COLO668 (cell line): ENCODE measurements at regions not wholly inside any gene's neighbourhood (a gene's known extent, or its start where the extent isn't known, plus 50 kb on each side); places are given as distances from the start of the nearest gene placed in this dataset.

Experiments
- DNase-seq: peaks from one replicate; lab custom pipeline; 2025; ENCODE audit not compliant: unreplicated experiment; lab: John Stamatoyannopoulos, UW

DNA sequence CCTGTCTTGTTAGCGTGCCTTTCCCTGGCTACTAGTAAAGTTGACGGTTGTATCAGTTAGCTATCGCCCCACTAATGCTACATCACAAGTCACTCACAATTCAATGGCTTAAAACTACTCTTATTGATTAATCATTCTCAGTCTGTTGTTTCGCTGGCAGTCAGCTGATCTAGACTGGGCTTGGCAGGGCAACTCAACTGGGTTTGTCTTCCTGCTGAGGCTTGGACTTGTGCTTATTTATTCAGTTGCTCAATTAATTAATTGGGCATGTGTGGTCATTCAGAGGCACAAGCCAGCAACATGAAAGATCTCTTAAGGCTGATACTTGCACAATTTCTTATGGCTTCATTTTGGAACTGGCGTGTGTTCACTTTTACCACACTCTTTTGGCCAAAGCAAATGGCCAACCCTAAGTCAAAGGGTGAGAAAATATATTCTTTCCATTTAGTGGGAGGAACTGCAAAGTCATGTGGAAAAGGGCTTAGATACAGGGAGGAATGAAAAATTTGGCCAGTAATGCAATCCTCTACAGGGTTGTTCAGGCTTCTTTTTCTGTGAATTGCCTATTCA lies 333.5 kb downstream of the GPR37 start:
- DNase-seq = no peak

DNA sequence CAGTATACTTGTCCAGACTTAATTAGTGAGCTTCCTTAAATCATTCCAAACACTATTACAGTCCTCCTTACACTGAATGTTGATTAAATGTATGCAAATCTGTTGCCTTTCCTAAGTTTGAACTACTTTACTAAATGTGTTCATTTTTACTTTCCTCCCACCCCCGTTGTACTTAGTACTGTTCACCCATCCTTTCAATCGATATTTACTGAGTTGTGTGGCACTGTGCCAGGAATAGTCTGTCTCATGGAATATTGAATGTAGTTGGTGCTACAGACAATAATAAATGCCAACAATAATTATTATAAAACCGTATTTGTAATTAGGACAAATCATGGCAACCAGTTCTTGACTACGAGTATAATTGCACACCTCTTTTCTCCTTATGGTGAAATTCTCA lies 335.7 kb downstream of the GPR37 start:
- DNase-seq = peak; percentile 18

- no peak for DNase-seq
Measured at GRCh38 chr7:124428781-124429180, 336.8 kb downstream of the GPR37 start.

GRCh38 chr7:124426621-124427020 lies 339.0 kb downstream of the GPR37 start:
- no peak for DNase-seq

DNA sequence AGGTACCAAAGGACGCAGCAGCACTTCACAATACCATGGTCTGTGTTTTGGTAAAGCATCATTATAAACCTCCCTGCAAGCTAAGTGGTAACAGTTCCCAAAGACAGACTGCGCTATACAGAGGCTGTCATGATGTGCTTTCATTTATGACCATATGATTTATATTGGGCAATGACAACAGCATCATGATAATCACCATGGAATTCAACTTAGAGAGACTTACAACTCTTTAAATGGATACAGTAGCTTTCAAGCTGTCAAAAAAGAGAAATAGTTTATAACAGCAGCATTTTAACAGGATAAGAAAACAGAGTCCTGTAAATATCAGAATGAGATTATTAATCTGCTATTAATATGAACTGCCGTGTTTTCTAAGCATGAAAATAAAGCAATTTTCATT lies 341.7 kb downstream of the GPR37 start:
- DNase-seq = no peak

GRCh38 chr7:124422081-124422480 lies 343.5 kb downstream of the GPR37 start:
- no peak for DNase-seq

GRCh38 chr7:124420367-124420766 lies 345.2 kb downstream of the GPR37 start:
- DNase-seq = no peak

GRCh38 chr7:124413029-124413428 lies 352.6 kb downstream of the GPR37 start:
- DNase-seq = no peak

GRCh38 chr7:124412531-124412930 lies 353.1 kb downstream of the GPR37 start:
- DNase-seq = no peak

GRCh38 chr7:124411796-124412195 lies 353.8 kb downstream of the GPR37 start:
- DNase-seq = no peak

DNA sequence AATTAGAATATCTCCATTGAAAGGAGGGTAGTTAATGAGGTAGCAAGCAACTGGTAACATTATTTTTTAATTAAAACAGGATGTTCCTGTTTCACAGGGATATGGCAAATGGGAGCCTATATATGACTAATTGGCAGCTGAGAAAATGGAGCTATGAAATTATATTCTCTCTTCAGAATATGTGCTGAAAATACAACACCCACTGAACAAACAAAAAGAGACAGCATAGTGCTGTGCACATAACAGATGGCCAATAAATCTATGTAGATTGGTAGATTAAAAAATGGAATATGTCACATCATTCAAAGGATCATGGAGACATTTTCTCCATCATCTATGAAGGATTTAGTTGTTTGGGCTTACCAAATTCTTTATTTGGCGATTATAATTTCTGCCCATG lies 362.0 kb downstream of the GPR37 start:
- DNase-seq = no peak

DNA sequence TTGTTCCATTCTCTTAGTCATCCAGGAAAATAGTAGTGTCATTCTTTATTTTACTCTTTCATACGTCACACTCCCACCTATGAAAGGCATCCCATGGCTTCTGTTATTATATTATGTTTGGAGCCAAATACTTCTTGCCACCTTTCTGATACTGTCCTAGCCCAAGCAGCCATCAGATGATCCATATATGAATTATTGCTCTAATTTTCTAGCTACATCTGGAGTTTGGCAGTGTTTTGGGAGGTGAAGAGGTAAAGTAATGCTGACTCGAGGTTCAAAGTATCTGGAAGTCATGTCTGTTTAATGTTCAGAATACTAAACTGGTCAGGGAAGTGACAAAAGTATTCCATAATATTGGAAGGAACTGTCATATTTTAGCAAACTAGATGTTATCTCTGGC lies 362.5 kb downstream of the GPR37 start:
- DNase-seq = no peak

DNA sequence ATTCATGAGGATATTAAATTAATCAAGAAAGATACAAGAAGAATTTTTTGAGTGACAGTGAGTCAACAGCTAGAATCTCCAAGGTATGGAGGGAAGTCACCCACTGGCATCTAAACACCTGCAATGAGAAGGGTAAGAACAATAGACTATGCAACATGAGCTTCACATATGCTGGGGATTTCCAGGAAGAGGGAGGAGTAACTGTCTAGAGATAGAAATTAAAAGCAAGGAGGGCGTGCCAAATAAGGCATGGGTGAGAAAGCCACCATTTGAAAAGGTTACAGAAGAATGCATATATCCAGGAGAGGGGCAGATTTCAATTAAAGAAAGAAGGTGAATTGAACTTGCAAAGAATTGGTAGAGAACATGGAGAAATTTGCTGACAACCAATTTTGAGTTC lies 365.7 kb downstream of the GPR37 start:
- no peak for DNase-seq

GRCh38 chr7:124398937-124399552 lies 366.2 kb upstream of the TMEM229A start:
- DNase-seq = no peak

- DNase-seq = no peak
Measured at GRCh38 chr7:124397134-124397533, 364.3 kb upstream of the TMEM229A start.

DNA sequence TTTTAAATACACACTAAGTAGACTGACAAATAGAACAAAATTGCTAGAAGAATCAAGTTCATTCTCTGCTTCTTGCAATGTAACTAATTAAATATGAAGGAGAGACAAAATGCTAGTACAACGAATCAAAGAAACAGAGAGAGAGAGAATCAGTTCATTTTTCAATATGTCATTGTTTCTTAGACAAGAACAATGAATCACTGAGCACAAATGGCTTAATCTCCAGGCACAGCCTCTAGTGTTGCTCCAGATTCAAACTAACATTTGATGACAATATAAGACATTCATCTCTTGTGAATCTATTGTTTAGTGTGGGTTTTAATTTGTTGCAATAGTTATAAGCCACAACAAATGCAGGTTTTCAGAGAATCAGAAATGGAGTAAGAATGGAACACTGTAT lies 357.4 kb upstream of the TMEM229A start:
- DNase-seq = no peak

- no peak for DNase-seq
Measured at GRCh38 chr7:124388751-124389150, 355.9 kb upstream of the TMEM229A start.

GRCh38 chr7:124387056-124387455 lies 354.2 kb upstream of the TMEM229A start:
- no peak for DNase-seq

GRCh38 chr7:124379296-124379695 lies 346.4 kb upstream of the TMEM229A start:
- no peak for DNase-seq

DNA sequence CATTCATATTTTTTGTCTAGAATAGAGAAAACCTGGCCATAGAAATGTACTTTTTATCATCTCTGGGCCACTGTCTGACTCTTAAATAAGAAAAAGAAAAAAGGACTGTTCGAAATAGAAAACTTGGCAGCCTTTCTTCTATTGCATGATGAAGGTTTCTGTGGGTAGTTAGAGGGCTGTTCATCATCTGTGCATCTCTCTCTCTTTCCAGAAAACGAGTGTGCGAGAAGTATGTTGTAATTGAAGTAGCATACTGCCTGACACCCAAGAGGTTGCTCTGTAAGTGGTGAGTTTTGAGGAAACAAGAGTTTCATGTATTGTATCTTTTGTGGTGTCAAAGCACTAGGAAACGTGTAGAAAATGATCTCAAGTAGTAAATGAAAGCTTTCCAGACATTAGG lies 343.2 kb upstream of the TMEM229A start:
- no peak for DNase-seq

DNA sequence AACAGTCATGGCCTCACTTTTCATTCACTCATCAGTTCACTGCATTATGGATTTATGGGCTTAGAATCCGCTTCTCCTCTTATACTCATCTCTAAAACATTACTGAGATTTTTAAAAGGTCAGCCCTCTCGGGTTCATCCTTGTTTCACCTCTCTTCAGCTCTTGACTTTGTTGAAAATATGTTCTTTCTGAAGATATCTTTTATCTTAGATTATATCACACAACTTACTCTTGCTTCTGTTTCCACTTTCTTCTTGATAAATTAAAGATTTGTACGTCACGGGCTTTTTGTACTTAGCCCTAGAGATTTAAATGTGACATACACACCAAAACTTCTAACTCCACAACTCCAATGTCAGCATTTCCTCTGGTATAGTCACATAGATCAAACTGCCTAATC lies 342.5 kb upstream of the TMEM229A start:
- DNase-seq = no peak

GRCh38 chr7:124369310-124369709 lies 336.4 kb upstream of the TMEM229A start:
- DNase-seq = no peak

DNA sequence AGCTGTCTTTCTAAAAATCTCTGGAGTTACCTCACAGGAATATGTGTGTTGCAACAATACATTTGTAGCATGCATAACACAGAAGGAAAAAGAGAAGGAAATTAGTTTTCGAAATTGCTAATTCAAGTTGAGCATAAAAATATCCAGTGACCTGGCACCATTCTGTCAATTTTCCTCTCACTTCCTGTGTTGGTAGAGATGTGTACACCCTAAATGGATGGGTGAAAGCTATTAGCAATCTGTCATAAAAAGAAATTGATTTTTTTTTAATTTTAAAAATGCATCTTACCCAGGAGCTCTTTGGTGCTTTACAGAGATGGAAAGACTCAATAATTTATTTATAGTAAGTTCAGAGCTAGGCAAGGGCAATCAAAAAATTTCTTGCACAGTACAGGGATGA lies 333.3 kb upstream of the TMEM229A start:
- no peak for DNase-seq
